Upper lobe of right lung (tissue), 1 donor: ENCODE measurements at regions not wholly inside any gene's neighbourhood (a gene's known extent, or its start where the extent isn't known, plus 50 kb on each side); places are given as distances from the start of the nearest gene placed in this dataset.
A peak's percentile ranks its signal among the peaks of the same experiment; 100 is the strongest.

Experiments used
- ATAC-seq: fragments of 200-7000 bp; cut with Tn5 transposase; one replicate; pipeline ENCODE4 v1.9.1; 2020; ENCODE audit warnings: mild to moderate bottlenecking, moderate library complexity
- DNase-seq: peaks from one replicate; pipeline ENCODE4 v3.0.0-alpha.2; 2020
- H3K27ac ChIP-seq: fragments of 200-600 bp; one replicate; pipeline ENCODE4 v1.8.0; 2022
- H3K27me3 ChIP-seq: fragments of 200-600 bp; one replicate; pipeline ENCODE4 v1.8.0; 2022; ENCODE audit warnings: mild to moderate bottlenecking
- H3K36me3 ChIP-seq: fragments of 200-600 bp; one replicate; pipeline ENCODE4 v1.8.0; 2022
- H3K4me1 ChIP-seq: fragments of 200-600 bp; one replicate; pipeline ENCODE4 v1.8.0; 2022
- H3K4me3 ChIP-seq: fragments of 200-600 bp; one replicate; pipeline ENCODE4 v1.8.0; 2022; ENCODE audit warnings: mild to moderate bottlenecking
- H3K9me3 ChIP-seq: fragments of 200-600 bp; one replicate; pipeline ENCODE4 v1.8.0; 2022
- CTCF ChIP-seq: fragments of 200-600 bp; IDR thresholded peaks from one replicate; pipeline ENCODE4 v1.8.0; 2022; ENCODE audit warnings: antibody characterized with exemption
- intact Hi-C: fragments of 100-400 bp; cut with DNase I; formaldehyde crosslinking; loops from one replicate; pipeline ENCODE4 v1.11.0; 2022
- donor health status: DM: no; HTN: yes; CAD: no; lungs with severe emphysema.

GRCh38 chr4:137722910-137723309, 190.6 kb upstream of the PCDH18 start:
- no peak overlapping the region for H3K4me3 ChIP-seq
- H3K4me1 ChIP-seq: no peaks in the 10 kb centered on the region
- H3K36me3 ChIP-seq: no peaks in the 10 kb centered on the region
- H3K27ac ChIP-seq: no peak overlapping the region
- no peak for DNase-seq
- intact Hi-C loops: no loop called here
- TF ChIP-seq CTCF: no peak
- H3K9me3 ChIP-seq: no peaks in the 10 kb centered on the region
- no peak for ATAC-seq
- no peaks in the 10 kb centered on the region for H3K27me3 ChIP-seq

- Histone ChIP-seq H3K27me3 (no peaks in the 10 kb centered on the region), H3K27ac (no peak overlapping the region), H3K4me3 (no peak overlapping the region), H3K4me1 (no peaks in the 10 kb centered on the region), H3K9me3 (no peaks in the 10 kb centered on the region), H3K36me3 (no peaks in the 10 kb centered on the region)
- intact Hi-C loops: no loop called here
- TF ChIP-seq CTCF: no peak
- ATAC-seq (no peak), DNase-seq (no peak)
Measured at GRCh38 chr4:137711502-137711901, 179.2 kb upstream of the PCDH18 start.

GRCh38 chr4:137707626-137708025, 175.3 kb upstream of the PCDH18 start:
- DNase-seq: no peak
- TF ChIP-seq CTCF: no peak
- intact Hi-C loops: no loop called here
- Histone ChIP-seq H3K27me3 (no peaks in the 10 kb centered on the region), H3K4me3 (no peak overlapping the region), H3K9me3 (no peaks in the 10 kb centered on the region), H3K27ac (no peak overlapping the region), H3K4me1 (peaks cover 7% of the 10 kb centered on the region), H3K36me3 (no peaks in the 10 kb centered on the region)
- ATAC-seq: no peak

GRCh38 chr4:137707102-137707620, 174.9 kb upstream of the PCDH18 start:
- Histone ChIP-seq H3K27me3 (no peaks in the 10 kb centered on the region), H3K9me3 (no peaks in the 10 kb centered on the region), H3K27ac (no peak overlapping the region), H3K4me3 (no peak overlapping the region), H3K36me3 (no peaks in the 10 kb centered on the region), H3K4me1 (peaks cover 7% of the 10 kb centered on the region)
- intact Hi-C loops: no loop called here
- no peak for TF ChIP-seq CTCF
- DNase-seq (no peak), ATAC-seq (no peak)

GRCh38 chr4:137705171-137705783, 173.0 kb upstream of the PCDH18 start:
- TF ChIP-seq CTCF: no peak
- peaks cover 7% of the 10 kb centered on the region for H3K4me1 ChIP-seq
- DNase-seq (no peak), ATAC-seq (peak; percentile 76)
- H3K36me3 ChIP-seq: no peaks in the 10 kb centered on the region
- H3K4me3 ChIP-seq: no peak overlapping the region
- H3K27ac ChIP-seq: peak overlapping the region; percentile 11
- H3K9me3 ChIP-seq: no peaks in the 10 kb centered on the region
- intact Hi-C loops: no loop called here
- H3K27me3 ChIP-seq: no peaks in the 10 kb centered on the region

- intact Hi-C loops: no loop called here
- H3K4me1 ChIP-seq: peaks cover 7% of the 10 kb centered on the region
- no peak for DNase-seq
- H3K27me3 ChIP-seq: no peaks in the 10 kb centered on the region
- ATAC-seq: peak; percentile 25
- TF ChIP-seq CTCF: no peak
- H3K9me3 ChIP-seq: no peaks in the 10 kb centered on the region
- H3K36me3 ChIP-seq: no peaks in the 10 kb centered on the region
- no peak overlapping the region for H3K27ac ChIP-seq
- no peak overlapping the region for H3K4me3 ChIP-seq
Measured at GRCh38 chr4:137703195-137703594, 170.9 kb upstream of the PCDH18 start.
